ENCODE measurements at regions not wholly inside any gene's neighbourhood (a gene's known extent, or its start where the extent isn't known, plus 50 kb on each side); places are given as distances from the start of the nearest gene placed in this dataset.

DNA sequence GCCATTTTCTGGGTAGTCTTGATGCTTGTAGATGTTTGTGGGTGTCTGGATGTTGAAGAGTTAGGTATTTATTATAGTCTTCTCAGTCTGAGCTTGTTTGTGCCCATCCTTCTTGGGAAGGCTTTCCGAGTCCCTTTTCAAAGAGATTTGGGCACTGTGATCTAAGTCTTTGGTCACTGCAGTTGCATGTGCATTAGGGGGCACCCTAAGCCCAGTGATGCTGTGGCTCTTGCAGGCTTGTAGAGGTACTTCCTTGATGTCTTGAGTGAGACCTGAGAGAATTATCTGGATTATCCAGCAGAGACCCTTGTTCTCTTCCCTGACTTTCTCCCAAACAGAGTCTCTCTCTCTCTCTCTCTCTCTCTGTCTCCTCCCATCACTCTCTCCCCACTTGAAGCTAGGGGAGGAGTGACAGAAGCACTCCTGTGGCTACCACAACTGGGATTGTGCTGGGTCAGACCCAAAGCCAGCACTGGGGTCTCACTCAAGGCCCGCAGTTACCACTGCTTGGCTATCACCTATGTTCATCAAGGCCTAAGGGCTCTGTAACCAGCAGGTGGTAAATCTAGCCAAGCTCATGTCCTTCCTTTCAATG, 68.5 kb downstream of the TMCO5A start:
- peak; percentile 44 for DNase-seq
- Histone ChIP-seq H3K27me3 (ENCODE audit: low read depth) (no peaks in the 10 kb centered on the region), H3K4me3 (no peak overlapping the region), H3K36me3 (no peaks in the 10 kb centered on the region), H3K4me1 (peaks cover 14% of the 10 kb centered on the region), H3K9me3 (replicated peaks) (peaks cover 29% of the 10 kb centered on the region), H3K27ac (replicated peaks) (no peak overlapping the region)
- TF ChIP-seq, protein P1, sequence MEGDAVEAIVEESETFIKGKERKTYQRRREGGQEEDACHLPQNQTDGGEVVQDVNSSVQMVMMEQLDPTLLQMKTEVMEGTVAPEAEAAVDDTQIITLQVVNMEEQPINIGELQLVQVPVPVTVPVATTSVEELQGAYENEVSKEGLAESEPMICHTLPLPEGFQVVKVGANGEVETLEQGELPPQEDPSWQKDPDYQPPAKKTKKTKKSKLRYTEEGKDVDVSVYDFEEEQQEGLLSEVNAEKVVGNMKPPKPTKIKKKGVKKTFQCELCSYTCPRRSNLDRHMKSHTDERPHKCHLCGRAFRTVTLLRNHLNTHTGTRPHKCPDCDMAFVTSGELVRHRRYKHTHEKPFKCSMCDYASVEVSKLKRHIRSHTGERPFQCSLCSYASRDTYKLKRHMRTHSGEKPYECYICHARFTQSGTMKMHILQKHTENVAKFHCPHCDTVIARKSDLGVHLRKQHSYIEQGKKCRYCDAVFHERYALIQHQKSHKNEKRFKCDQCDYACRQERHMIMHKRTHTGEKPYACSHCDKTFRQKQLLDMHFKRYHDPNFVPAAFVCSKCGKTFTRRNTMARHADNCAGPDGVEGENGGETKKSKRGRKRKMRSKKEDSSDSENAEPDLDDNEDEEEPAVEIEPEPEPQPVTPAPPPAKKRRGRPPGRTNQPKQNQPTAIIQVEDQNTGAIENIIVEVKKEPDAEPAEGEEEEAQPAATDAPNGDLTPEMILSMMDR (IDR thresholded peaks at IDR 0.05; ENCODE audit: borderline replicate concordance): peak; percentile 67
- intact Hi-C loops (cut with micrococcal nuclease): loop anchor here (2.0 kb wide), 1 partner anchor 352 kb away; no protein-coding TSS in a partner anchor

DNA sequence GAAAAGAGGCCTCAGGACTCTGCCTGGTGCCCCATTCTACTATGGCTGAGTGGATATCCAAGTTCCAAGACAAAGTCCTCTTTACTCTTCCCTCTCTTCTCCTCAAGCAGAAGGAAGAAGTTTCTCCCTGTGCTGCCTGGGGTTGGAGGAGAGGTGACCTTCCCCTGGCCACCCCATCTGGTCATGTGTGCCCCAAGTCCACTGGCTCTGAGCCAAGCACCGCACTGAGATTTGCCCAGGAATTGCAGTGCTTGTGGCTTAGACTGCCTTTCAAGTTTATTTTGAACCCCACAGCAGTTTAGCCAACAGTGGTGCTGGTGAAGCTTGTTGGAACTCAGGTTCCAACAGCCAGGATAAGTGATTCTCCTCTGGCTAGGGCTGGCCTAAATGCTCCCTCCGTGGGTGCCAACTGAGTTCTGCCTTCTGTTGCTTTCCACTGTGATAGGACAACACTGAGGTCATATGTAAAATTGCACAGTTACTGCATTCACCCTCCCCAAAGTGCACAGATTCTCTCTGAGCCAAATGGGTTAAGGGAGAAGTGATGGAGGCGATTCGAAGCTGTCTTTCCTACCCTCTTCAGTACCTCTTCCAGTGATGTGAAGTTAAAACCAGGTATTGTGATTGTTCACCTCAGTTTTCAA, 69.9 kb downstream of the TMCO5A start:
- TF ChIP-seq, protein P1 (IDR thresholded peaks at IDR 0.05; ENCODE audit: borderline replicate concordance): no peak
- H3K36me3 ChIP-seq: no peaks in the 10 kb centered on the region
- H3K27me3 ChIP-seq (ENCODE audit: low read depth): no peaks in the 10 kb centered on the region
- H3K27ac ChIP-seq (replicated peaks): no peak overlapping the region
- no peak for DNase-seq
- H3K4me3 ChIP-seq: no peak overlapping the region
- intact Hi-C loops (cut with micrococcal nuclease): no loop called here
- peaks cover 23% of the 10 kb centered on the region for H3K9me3 ChIP-seq (replicated peaks)
- peaks cover 18% of the 10 kb centered on the region for H3K4me1 ChIP-seq

DNA sequence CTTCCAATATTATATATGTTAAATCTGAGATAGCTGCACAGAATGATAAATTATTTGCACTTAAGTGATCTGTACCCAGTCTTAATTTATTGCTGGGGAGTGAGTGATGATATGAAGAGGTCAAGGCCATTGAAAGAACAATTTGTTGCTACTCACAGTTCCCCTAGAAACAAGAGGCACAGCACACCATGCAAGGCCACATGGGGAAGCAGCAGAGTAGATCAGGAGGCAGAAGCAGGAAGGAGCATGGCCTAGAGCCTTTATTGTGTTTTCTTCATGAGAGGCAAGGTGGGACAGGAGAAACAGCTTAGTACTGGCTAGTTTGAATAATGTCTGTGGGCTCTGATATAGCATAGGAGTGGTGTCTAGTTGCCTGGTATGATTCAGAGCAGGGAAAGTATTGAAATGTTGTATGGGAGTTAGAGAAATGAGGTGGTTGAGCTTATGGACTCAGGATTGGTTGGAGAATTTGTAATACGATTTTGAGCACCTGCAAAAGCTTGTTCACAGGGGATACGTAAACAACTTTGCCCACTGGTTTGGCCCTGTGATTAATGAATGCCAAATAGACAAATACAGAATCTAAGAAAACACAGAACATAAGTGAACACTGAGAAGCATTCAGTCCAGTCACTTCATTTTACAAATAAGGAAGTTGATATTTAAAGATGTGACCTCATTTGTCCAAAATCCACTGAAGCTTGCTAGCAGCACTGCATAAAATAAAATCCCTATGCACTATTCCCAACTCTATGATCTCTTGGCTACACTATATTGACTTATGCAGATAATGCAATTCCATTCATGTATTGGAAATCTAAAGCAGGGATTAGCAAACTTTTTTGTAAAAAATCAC, 71.7 kb downstream of the TMCO5A start:
- TF ChIP-seq, protein P1 (IDR thresholded peaks at IDR 0.05; ENCODE audit: borderline replicate concordance): no peak
- intact Hi-C loops (cut with micrococcal nuclease): no loop called here
- Histone ChIP-seq H3K36me3 (no peaks in the 10 kb centered on the region), H3K9me3 (replicated peaks) (peaks cover 14% of the 10 kb centered on the region), H3K27me3 (ENCODE audit: low read depth) (no peaks in the 10 kb centered on the region), H3K4me1 (peaks cover 21% of the 10 kb centered on the region), H3K4me3 (no peak overlapping the region), H3K27ac (replicated peaks) (peak overlapping the region; percentile 29)
- DNase-seq: no peak

DNA sequence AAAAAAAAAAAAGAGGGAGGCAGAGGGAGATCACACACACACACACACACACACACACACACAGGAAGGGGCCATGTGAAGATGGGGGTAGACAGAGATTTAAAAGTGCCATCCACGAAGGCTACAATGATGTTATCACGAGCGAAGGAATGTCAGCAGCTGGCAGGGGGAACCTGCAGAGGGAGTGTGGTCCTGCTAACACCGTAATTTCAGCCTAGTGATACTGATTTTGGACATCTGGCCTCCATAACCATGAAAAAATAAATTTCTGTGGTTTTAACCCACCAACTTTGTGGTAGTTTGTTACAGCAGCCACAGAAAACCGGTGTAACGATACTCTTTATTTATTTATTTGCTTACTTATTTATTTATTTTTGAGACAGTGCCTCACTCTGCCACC, 76.0 kb downstream of the TMCO5A start:
- TF ChIP-seq, protein P1 (IDR thresholded peaks at IDR 0.05; ENCODE audit: borderline replicate concordance): no peak
- no peak for DNase-seq
- Histone ChIP-seq H3K4me3 (no peak overlapping the region), H3K36me3 (no peaks in the 10 kb centered on the region), H3K27ac (replicated peaks) (no peak overlapping the region), H3K27me3 (ENCODE audit: low read depth) (no peaks in the 10 kb centered on the region), H3K4me1 (peaks cover 21% of the 10 kb centered on the region), H3K9me3 (replicated peaks) (no peaks in the 10 kb centered on the region)
- intact Hi-C loops (cut with micrococcal nuclease): no loop called here

DNA sequence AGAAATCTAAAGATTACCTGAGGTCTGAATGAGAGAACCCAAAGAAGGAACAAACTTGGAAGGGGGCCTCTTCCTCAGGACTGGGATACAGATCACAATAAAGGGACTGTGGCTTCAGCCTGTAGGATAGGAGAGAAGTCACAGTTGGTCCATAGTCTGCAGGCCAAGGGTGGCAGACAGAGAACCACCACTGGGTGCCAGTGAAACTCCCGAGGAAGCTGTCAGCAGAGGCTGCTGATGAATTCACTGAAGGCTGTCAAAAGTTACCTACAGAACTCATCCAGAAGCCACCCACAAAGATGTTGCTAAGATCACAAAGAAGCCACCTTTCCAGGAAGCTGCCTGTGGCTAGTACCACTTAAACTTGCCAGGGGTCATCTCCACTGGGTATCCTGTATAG, 78.5 kb downstream of the TMCO5A start:
- Histone ChIP-seq H3K4me3 (no peak overlapping the region), H3K27me3 (ENCODE audit: low read depth) (no peaks in the 10 kb centered on the region), H3K9me3 (replicated peaks) (no peaks in the 10 kb centered on the region), H3K36me3 (no peaks in the 10 kb centered on the region), H3K4me1 (peaks cover 8% of the 10 kb centered on the region), H3K27ac (replicated peaks) (no peak overlapping the region)
- TF ChIP-seq, protein P1 (IDR thresholded peaks at IDR 0.05; ENCODE audit: borderline replicate concordance): no peak
- intact Hi-C loops (cut with micrococcal nuclease): no loop called here
- no peak for DNase-seq
